Loucy (cell line): ENCODE measurements at regions not wholly inside any gene's neighbourhood (a gene's known extent, or its start where the extent isn't known, plus 50 kb on each side); places are given as distances from the start of the nearest gene placed in this dataset.

Source experiments
- H2AFZ ChIP-seq: fragments of 200-600 bp; sonication (generic); 2 replicates; pipeline ENCODE4 v1.6.0; 2016; ENCODE audit warnings: antibody characterized with exemption, mild to moderate bottlenecking, low read length, moderate library complexity
- H3F3A ChIP-seq: fragments of 200-600 bp; 2 replicates; pipeline ENCODE4 v1.6.0; 2016; ENCODE audit warnings: antibody characterized with exemption, low read depth, mild to moderate bottlenecking
- H3K27me3 ChIP-seq: fragments of 200-600 bp; sonication (generic); 2 replicates; pipeline ENCODE4 v1.6.1; 2014; ENCODE audit warnings: low read length, mild to moderate bottlenecking; ENCODE audit not compliant: insufficient read depth, poor library complexity, severe bottlenecking
- H3K36me3 ChIP-seq: fragments of 200-600 bp; sonication (generic); 2 replicates; pipeline ENCODE4 v1.6.1; 2016; ENCODE audit warnings: low read length; ENCODE audit not compliant: insufficient read depth
- H3K4me1 ChIP-seq: fragments of 200-600 bp; sonication (generic); 2 replicates; pipeline ENCODE4 v1.5.1; 2014; ENCODE audit warnings: low read length, mild to moderate bottlenecking; ENCODE audit not compliant: insufficient read depth, poor library complexity, severe bottlenecking
- H3K4me2 ChIP-seq: fragments of 200-600 bp; sonication (generic); 2 replicates; pipeline ENCODE4 v1.6.0; 2014; ENCODE audit warnings: antibody characterized with exemption, low read length, low read depth, mild to moderate bottlenecking; ENCODE audit not compliant: poor library complexity, severe bottlenecking
- H3K4me3 ChIP-seq: fragments of 200-600 bp; sonication (generic); 2 replicates; pipeline ENCODE4 v1.5.1; 2014; ENCODE audit warnings: low read length, mild to moderate bottlenecking, mixed read lengths; ENCODE audit not compliant: poor library complexity, severe bottlenecking
- H3K79me2 ChIP-seq: fragments of 200-600 bp; sonication (generic); 2 replicates; pipeline ENCODE4 v1.6.1; 2014; ENCODE audit warnings: low read length; ENCODE audit not compliant: insufficient read depth
- H3K9ac ChIP-seq: fragments of 200-600 bp; sonication (generic); 2 replicates; pipeline ENCODE4 v1.6.0; 2014; ENCODE audit warnings: mild to moderate bottlenecking, low read depth, low read length, moderate library complexity; ENCODE audit not compliant: poor library complexity, severe bottlenecking
- H3K9me2 ChIP-seq: fragments of 200-600 bp; sonication (generic); replicated peaks from 2 replicates; pipeline ENCODE4 v1.6.1; 2016; ENCODE audit warnings: low read depth, low read length, mixed read lengths
- H3K9me3 ChIP-seq: fragments of 200-600 bp; sonication (generic); 2 replicates; pipeline ENCODE4 v1.6.1; 2014; ENCODE audit warnings: mild to moderate bottlenecking, antibody characterized with exemption, low read length, low read depth; ENCODE audit not compliant: insufficient read depth
- H4K20me1 ChIP-seq: fragments of 200-600 bp; sonication (generic); 2 replicates; pipeline ENCODE4 v1.6.0; 2014; ENCODE audit warnings: antibody characterized with exemption, low read length, mild to moderate bottlenecking; ENCODE audit not compliant: insufficient read depth, poor library complexity, severe bottlenecking
- EZH2phosphoT487 ChIP-seq: fragments of 200-600 bp; IDR thresholded peaks from 2 replicates; pipeline ENCODE4 v1.6.1; 2018; ENCODE audit warnings: antibody characterized with exemption, mild to moderate bottlenecking, moderate library complexity, borderline replicate concordance
- TF ChIP-seq, protein P1 (sequence below): fragments of 200-600 bp; sonication (generic); conservative IDR thresholded peaks from 2 replicates; pipeline ENCODE4 v1.5.1; 2014; ENCODE audit warnings: mild to moderate bottlenecking, antibody characterized with exemption, low read length

DNA sequence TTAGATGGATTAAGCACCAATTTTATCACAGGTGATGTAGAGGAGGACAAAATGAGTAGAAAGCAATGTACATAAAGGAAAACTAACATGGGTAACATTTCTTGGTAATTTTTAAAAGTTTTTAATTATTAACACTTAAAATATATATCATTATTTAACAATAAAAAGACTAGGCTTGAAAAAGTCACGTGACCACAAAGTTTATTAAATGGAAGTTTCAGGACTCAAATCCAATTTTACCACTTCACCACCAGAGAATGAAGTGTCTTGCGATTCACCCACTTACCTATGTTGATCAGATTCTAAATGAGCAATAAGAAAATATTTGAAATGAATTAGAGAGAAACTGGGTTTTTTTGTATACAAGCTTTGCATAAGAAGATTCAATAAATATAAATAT, 721.3 kb downstream of the GBE1 start:
- Histone ChIP-seq H3K4me3 (no peak overlapping the region), H3K9ac (no peak overlapping the region)
- TF ChIP-seq EZH2phosphoT487 = no peak
- TF ChIP-seq, protein P1, sequence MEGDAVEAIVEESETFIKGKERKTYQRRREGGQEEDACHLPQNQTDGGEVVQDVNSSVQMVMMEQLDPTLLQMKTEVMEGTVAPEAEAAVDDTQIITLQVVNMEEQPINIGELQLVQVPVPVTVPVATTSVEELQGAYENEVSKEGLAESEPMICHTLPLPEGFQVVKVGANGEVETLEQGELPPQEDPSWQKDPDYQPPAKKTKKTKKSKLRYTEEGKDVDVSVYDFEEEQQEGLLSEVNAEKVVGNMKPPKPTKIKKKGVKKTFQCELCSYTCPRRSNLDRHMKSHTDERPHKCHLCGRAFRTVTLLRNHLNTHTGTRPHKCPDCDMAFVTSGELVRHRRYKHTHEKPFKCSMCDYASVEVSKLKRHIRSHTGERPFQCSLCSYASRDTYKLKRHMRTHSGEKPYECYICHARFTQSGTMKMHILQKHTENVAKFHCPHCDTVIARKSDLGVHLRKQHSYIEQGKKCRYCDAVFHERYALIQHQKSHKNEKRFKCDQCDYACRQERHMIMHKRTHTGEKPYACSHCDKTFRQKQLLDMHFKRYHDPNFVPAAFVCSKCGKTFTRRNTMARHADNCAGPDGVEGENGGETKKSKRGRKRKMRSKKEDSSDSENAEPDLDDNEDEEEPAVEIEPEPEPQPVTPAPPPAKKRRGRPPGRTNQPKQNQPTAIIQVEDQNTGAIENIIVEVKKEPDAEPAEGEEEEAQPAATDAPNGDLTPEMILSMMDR = no peak

DNA sequence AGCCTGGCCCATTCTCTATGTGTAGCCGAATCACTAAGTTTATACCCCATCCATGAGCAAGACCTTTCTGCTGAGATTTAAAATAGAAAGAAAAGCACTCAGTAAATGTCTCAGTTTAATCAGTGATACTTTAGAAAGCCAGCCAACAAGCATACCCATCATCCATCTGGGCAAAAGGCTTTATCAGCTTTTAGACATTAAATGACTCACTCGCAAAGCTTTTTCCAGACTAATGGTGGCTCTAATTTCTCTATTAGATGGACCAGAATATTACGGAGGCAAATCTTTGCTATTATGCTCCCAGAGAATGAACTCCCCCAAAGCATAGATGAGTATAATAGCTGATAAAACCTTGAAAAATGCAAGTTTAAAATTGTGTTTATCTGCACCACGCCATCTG, 727.8 kb downstream of the GBE1 start:
- no peak overlapping the region for H2AFZ ChIP-seq
- H3K9me2 ChIP-seq = no peaks in the 10 kb centered on the region
- no peaks in the 10 kb centered on the region for H3F3A ChIP-seq
- H4K20me1 ChIP-seq = no peaks in the 10 kb centered on the region
- no peaks in the 10 kb centered on the region for H3K79me2 ChIP-seq
- H3K4me3 ChIP-seq = no peak overlapping the region
- TF ChIP-seq, protein P1 = no peak
- TF ChIP-seq EZH2phosphoT487 = no peak
- H3K9ac ChIP-seq = no peak overlapping the region
- H3K36me3 ChIP-seq = no peaks in the 10 kb centered on the region
- H3K4me1 ChIP-seq = no peaks in the 10 kb centered on the region
- no peaks in the 10 kb centered on the region for H3K9me3 ChIP-seq
- H3K27me3 ChIP-seq = no peaks in the 10 kb centered on the region
- H3K4me2 ChIP-seq = no peak overlapping the region

More for the DNA sequence above, 721.3 kb downstream of the GBE1 start:
- Histone ChIP-seq H3K9me3 (no peaks in the 10 kb centered on the region), H2AFZ (no peak overlapping the region), H3K36me3 (no peaks in the 10 kb centered on the region), H3K4me2 (no peak overlapping the region), H4K20me1 (no peaks in the 10 kb centered on the region), H3K4me1 (no peaks in the 10 kb centered on the region), H3K27me3 (no peaks in the 10 kb centered on the region), H3K9me2 (no peaks in the 10 kb centered on the region), H3F3A (no peaks in the 10 kb centered on the region), H3K79me2 (no peaks in the 10 kb centered on the region)

DNA sequence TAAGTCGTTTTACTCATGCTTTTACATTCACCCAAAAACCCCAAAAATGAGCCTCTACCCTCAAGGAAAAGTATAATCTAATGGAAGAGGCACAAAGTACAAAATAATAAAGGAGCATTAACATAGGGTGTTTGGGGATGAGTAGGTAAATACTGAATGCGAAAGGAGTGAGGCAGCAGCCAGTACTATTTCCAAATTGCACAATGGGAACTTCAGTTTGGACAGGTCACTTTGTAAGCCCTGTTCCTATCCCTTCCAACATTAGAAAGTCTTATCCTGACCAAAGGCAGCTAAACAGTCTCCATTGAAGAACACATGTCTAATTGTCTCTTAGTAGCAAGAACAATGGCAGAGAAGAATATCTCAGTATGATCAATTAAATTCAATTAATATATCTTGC, 728.3 kb downstream of the GBE1 start:
- no peaks in the 10 kb centered on the region for H3K9me3 ChIP-seq
- no peaks in the 10 kb centered on the region for H3K27me3 ChIP-seq
- H3K79me2 ChIP-seq = no peaks in the 10 kb centered on the region
- no peak overlapping the region for H3K9ac ChIP-seq
- no peak overlapping the region for H2AFZ ChIP-seq
- H3K4me3 ChIP-seq = no peak overlapping the region
- no peaks in the 10 kb centered on the region for H3K9me2 ChIP-seq
- TF ChIP-seq EZH2phosphoT487 = no peak
- TF ChIP-seq, protein P1 = no peak
- no peaks in the 10 kb centered on the region for H3F3A ChIP-seq
- H3K4me1 ChIP-seq = no peaks in the 10 kb centered on the region
- no peak overlapping the region for H3K4me2 ChIP-seq
- no peaks in the 10 kb centered on the region for H4K20me1 ChIP-seq
- no peaks in the 10 kb centered on the region for H3K36me3 ChIP-seq
